H4 (cell line): ENCODE measurements at regions not wholly inside any gene's neighbourhood (a gene's known extent, or its start where the extent isn't known, plus 50 kb on each side); places are given as distances from the start of the nearest gene placed in this dataset.

Source experiments
- DNase-seq: peaks from one replicate; pipeline ENCODE4 v3.0.0-alpha.2; 2015; ENCODE audit warnings: low spot score

GRCh38 chr3:187929112-187929816, 184.0 kb upstream of the BCL6 start:
- no peak for DNase-seq

GRCh38 chr3:187930021-187930420, 184.8 kb upstream of the BCL6 start:
- DNase-seq = no peak

GRCh38 chr3:187931101-187931500, 185.8 kb upstream of the BCL6 start:
- DNase-seq = no peak

GRCh38 chr3:187931770-187932278, 186.6 kb upstream of the BCL6 start:
- no peak for DNase-seq

- DNase-seq = no peak
Observed at GRCh38 chr3:187932530-187932929, 187.3 kb upstream of the BCL6 start.

GRCh38 chr3:187935623-187936156, 190.4 kb upstream of the BCL6 start:
- DNase-seq = no peak

GRCh38 chr3:187936676-187937075, 191.4 kb upstream of the BCL6 start:
- no peak for DNase-seq

- no peak for DNase-seq
Observed at GRCh38 chr3:187939891-187940290, 194.6 kb upstream of the BCL6 start.

- DNase-seq = no peak
Observed at GRCh38 chr3:187941135-187941847, 196.0 kb upstream of the BCL6 start.

- DNase-seq = no peak
Observed at GRCh38 chr3:187941848-187942194, 196.6 kb upstream of the BCL6 start.

- no peak for DNase-seq
Observed at GRCh38 chr3:187942658-187943241, 197.5 kb upstream of the BCL6 start.

GRCh38 chr3:187943677-187944389, 198.6 kb upstream of the BCL6 start:
- DNase-seq = no peak

- no peak for DNase-seq
Observed at GRCh38 chr3:187944390-187945179, 199.3 kb upstream of the BCL6 start.

GRCh38 chr3:187945374-187945773, 200.1 kb upstream of the BCL6 start:
- DNase-seq = no peak

GRCh38 chr3:187946163-187946691, 201.0 kb upstream of the BCL6 start:
- DNase-seq = no peak

- DNase-seq = no peak
Observed at GRCh38 chr3:187946981-187947380, 201.7 kb upstream of the BCL6 start.

- DNase-seq = no peak
Observed at GRCh38 chr3:187947927-187948682, 202.8 kb upstream of the BCL6 start.

- DNase-seq = no peak
Observed at GRCh38 chr3:187949093-187949820, 204.0 kb upstream of the BCL6 start.

GRCh38 chr3:187950671-187951070, 203.3 kb upstream of the LPP start:
- no peak for DNase-seq
